ENCODE measurements at regions not wholly inside any gene's neighbourhood (a gene's known extent, or its start where the extent isn't known, plus 50 kb on each side); places are given as distances from the start of the nearest gene placed in this dataset.

- no peaks in the 10 kb centered on the region for H3K36me3 ChIP-seq (ENCODE audit: insufficient read depth, low read length, poor library complexity, severe bottlenecking)
- no peaks in the 10 kb centered on the region for H3K9me3 ChIP-seq (ENCODE audit: low read depth, low read length, poor library complexity, severe bottlenecking)
- BruUV-seq (replicated peaks), result no TSS peak
- H3K4me1 ChIP-seq (ENCODE audit: insufficient read depth, low read length, poor library complexity, severe bottlenecking), result peaks cover 32% of the 10 kb centered on the region
- no peaks in the 10 kb centered on the region for H3K27me3 ChIP-seq (replicated peaks; ENCODE audit: insufficient read depth, low read depth, low read length, poor library complexity)
- peak overlapping the region; percentile 60 for H3K27ac ChIP-seq (ENCODE audit: low read depth, low read length, poor library complexity, severe bottlenecking)
- CTCF ChIA-PET, result no interaction called here
- TF ChIP-seq EZH2 (IDR thresholded peaks at IDR 0.05; ENCODE audit: borderline replicate concordance, low read depth, low read length, poor library complexity, severe bottlenecking) (no peak), CTCF (conservative IDR thresholded peaks at IDR 0.05; ENCODE audit: low read depth, low read length) (no peak)
- DNase-seq (ENCODE audit: low spot score), result peak; percentile 87
- H3K4me3 ChIP-seq (ENCODE audit: low read depth, low read length, poor library complexity, severe bottlenecking), result no peak overlapping the region
- intact Hi-C loops (cut with micrococcal nuclease; ENCODE audit: unreplicated experiment), result no loop called here
- POLR2A ChIA-PET (ENCODE audit: low non-redundant PET), result interaction anchor here (0.7 kb wide), 1 partner anchor 9 kb away, joined by 13 read pairs; no protein-coding TSS in a partner anchor
Observed at GRCh38 chr2:217338306-217338916, 478.5 kb upstream of the TNP1 start.

GRCh38 chr2:217337771-217338170 lies 477.9 kb upstream of the TNP1 start:
- Histone ChIP-seq H3K4me1 (ENCODE audit: insufficient read depth, low read length, poor library complexity, severe bottlenecking) (peaks cover 32% of the 10 kb centered on the region), H3K9me3 (ENCODE audit: low read depth, low read length, poor library complexity, severe bottlenecking) (no peaks in the 10 kb centered on the region), H3K27ac (ENCODE audit: low read depth, low read length, poor library complexity, severe bottlenecking) (peak overlapping the region; percentile 60), H3K27me3 (replicated peaks; ENCODE audit: insufficient read depth, low read depth, low read length, poor library complexity) (no peaks in the 10 kb centered on the region), H3K36me3 (ENCODE audit: insufficient read depth, low read length, poor library complexity, severe bottlenecking) (no peaks in the 10 kb centered on the region), H3K4me3 (ENCODE audit: low read depth, low read length, poor library complexity, severe bottlenecking) (no peak overlapping the region)
- TF ChIP-seq EZH2 (IDR thresholded peaks at IDR 0.05; ENCODE audit: borderline replicate concordance, low read depth, low read length, poor library complexity, severe bottlenecking) (no peak), CTCF (conservative IDR thresholded peaks at IDR 0.05; ENCODE audit: low read depth, low read length) (no peak)
- intact Hi-C loops (cut with micrococcal nuclease; ENCODE audit: unreplicated experiment), result no loop called here
- DNase-seq (ENCODE audit: low spot score), result no peak
- CTCF ChIA-PET, result no interaction called here
- POLR2A ChIA-PET (ENCODE audit: low non-redundant PET), result no interaction called here
- BruUV-seq (replicated peaks), result no TSS peak

- intact Hi-C loops (cut with micrococcal nuclease; ENCODE audit: unreplicated experiment), result no loop called here
- Histone ChIP-seq H3K27me3 (replicated peaks; ENCODE audit: insufficient read depth, low read depth, low read length, poor library complexity) (no peaks in the 10 kb centered on the region), H3K27ac (ENCODE audit: low read depth, low read length, poor library complexity, severe bottlenecking) (no peak overlapping the region), H3K4me3 (ENCODE audit: low read depth, low read length, poor library complexity, severe bottlenecking) (no peak overlapping the region), H3K36me3 (ENCODE audit: insufficient read depth, low read length, poor library complexity, severe bottlenecking) (no peaks in the 10 kb centered on the region), H3K4me1 (ENCODE audit: insufficient read depth, low read length, poor library complexity, severe bottlenecking) (peaks cover 35% of the 10 kb centered on the region), H3K9me3 (ENCODE audit: low read depth, low read length, poor library complexity, severe bottlenecking) (no peaks in the 10 kb centered on the region)
- POLR2A ChIA-PET (ENCODE audit: low non-redundant PET), result no interaction called here
- no peak for DNase-seq (ENCODE audit: low spot score)
- CTCF ChIA-PET, result no interaction called here
- no TSS peak for BruUV-seq (replicated peaks)
- TF ChIP-seq EZH2 (IDR thresholded peaks at IDR 0.05; ENCODE audit: borderline replicate concordance, low read depth, low read length, poor library complexity, severe bottlenecking), result no peak
- no peak for TF ChIP-seq CTCF (conservative IDR thresholded peaks at IDR 0.05; ENCODE audit: low read depth, low read length)
Observed at GRCh38 chr2:217336694-217337093, 476.8 kb upstream of the TNP1 start.
